NCI-H2081 treated with DMSO at 0.1 percent for 48 hours (cell line): ENCODE measurements at regions not wholly inside any gene's neighbourhood (a gene's known extent, or its start where the extent isn't known, plus 50 kb on each side); places are given as distances from the start of the nearest gene placed in this dataset.
"Not testable (repeated sequence)": the region's sequence is repeated elsewhere in the genome, so short reads cannot be mapped to it uniquely, and the experiment has no call there.

Source experiments
- DNase-seq: peaks from one replicate; lab custom pipeline; 2025; lab: John Stamatoyannopoulos, UW

GRCh38 chrX:46223499-46223898 is 321.7 kb downstream of the ZNF674 start:
- not testable (repeated sequence) for DNase-seq

- no peak for DNase-seq
These were observed 324.4 kb downstream of the ZNF674 start for GRCh38 chrX:46220822-46221221.

DNA sequence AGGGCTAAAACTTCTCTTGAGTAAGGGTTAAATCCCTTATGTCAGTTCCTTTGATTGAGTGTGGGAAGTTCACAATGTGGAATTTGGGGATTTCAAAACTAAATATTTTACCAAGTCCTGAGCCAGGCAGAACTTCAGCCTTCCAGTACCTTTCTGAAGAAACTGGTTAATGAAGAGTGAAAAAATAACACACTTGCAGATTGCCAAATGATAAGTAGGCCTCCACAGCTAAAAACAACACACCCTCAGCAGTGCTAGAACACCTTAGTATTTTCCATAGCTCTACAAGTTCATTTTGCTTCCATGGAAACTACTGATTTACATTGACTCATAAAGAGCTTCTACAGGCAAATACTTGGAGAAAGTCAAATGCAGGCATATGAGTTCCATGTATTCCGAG is 326.8 kb downstream of the ZNF674 start:
- DNase-seq = no peak

GRCh38 chrX:46216406-46216805 is 328.8 kb downstream of the ZNF674 start:
- DNase-seq = no peak

GRCh38 chrX:46211079-46211478 is 334.1 kb downstream of the ZNF674 start:
- DNase-seq = no peak

DNA sequence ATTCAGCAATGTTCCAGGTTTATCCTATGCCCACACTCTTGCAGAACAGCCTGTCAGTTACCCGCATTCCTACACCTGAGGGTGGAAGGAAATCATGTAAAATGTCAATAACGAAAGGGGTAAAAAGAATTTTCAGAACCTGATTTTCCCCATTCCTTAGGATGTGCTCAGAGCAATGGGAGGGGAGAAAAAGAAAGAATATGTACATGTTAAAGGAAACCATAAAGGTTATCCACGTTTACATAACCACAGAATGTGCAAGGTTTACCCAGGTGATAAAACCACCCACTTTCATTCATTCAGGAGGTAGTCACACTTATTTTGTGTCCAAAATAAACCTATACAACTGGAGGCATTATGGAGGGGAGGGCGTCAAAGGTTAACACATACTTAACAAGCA is 335.5 kb downstream of the ZNF674 start:
- no peak for DNase-seq

GRCh38 chrX:46209037-46209436 is 336.2 kb downstream of the ZNF674 start:
- no peak for DNase-seq

GRCh38 chrX:46208225-46208854 is 336.9 kb downstream of the ZNF674 start:
- DNase-seq = no peak

DNA sequence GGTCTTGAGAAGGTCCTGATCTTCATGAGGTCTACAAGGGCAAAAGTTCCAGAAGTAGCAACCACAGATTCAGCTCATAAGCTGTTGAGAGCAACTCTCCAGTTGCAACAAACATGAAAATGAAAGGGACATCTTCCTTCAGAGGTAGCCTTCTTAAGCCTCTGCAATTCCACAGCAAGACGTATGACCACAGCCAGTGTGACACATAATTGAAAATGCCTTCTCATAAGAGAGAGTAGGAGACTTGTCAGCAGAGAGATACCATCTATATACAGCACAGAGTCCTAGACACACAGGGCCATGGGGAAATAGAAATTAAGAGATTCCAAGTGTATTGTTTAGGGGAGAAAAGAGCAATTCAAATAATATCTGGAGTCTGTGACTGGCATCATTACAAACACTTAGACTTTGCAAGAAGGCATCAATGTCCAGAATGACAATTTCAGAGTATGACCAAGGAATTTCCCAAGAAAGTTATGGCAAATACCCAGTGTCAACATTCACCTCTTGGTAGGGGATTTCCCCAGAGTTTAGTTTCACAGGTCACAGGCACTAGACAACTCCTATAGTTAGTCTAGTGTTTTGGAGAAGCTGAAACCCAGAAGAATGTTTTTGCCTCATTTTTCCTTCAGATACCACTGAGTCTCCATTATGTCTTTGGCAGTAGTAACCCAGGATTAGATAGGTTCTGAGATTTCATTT is 340.3 kb downstream of the ZNF674 start:
- no peak for DNase-seq

GRCh38 chrX:46202733-46203514 is 342.3 kb downstream of the ZNF674 start:
- no peak for DNase-seq

DNA sequence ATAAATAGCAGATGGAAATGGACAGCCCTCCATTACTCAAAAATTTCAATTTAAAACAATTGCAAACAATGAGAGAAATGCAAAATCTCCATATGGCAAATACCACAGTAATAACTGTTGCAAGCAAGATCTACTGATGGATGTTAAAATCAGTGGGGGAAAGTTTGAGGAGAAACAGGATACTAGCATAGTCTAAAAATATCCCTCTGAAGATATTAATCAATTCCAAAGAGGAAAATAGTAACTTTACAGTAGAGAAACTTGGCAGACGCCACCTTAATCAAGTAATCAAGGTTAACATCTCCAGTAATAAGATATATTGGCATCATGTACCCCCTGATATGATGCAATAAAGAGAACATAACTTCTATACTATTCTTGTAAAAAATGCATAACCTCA is 344.8 kb downstream of the ZNF674 start:
- DNase-seq = no peak

- no peak for DNase-seq
These were observed 346.4 kb downstream of the ZNF674 start for GRCh38 chrX:46198858-46199257.

DNA sequence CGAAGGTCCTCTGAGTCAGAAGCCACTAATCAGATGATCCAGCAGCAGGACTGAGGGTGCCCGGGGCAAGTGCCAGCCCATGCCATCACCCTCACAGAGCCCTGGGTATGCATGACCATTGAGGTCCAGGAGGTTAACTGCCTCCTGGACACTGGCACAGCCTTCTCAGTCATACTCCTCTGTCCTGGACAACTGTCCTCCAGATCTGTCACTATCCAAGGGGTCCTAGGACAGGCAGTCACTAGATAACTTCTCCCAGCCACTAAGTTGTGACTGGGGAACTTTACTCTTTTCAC is 358.5 kb downstream of the ZNF674 start:
- DNase-seq = not testable (repeated sequence)

DNA sequence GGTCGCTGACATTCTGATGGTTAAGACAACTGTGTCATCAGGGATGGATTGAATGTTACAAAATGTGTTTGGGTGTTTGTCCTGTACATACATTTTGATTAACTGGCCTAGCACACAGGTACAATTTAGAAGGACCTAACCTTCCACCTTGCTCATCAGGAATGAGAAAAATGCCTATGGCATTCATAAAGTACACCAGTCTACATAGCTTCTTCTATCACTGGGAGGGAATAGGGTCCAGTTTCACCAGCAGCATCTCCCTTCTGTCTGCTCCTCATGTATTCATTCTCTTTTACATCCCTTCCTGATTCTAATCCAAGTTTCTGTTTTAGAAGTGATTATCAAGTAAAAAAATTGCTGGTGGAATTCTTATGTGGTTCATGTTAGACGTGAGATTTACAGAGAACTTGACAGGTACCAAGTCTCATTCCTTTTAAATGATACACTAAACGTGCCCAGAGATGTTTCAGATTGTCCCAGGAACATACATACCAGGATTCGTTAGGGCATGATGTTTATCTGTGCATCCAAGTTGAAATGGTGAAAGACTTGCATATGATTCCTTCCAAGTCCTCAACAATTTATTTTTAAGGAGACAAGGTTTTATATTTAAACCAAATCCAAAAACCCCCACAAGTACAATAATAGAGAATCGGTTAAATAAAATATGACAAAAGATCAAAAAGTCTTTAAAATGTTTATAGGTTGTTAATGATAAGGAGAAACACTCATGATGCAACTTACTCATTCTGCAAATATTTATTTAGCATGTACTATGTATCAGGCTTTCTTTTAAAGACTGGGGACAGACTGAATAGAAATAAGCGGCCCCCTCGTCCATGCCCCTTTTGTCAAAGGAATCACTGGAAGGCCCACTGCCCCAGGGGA is 359.1 kb downstream of the ZNF674 start:
- no peak for DNase-seq

DNA sequence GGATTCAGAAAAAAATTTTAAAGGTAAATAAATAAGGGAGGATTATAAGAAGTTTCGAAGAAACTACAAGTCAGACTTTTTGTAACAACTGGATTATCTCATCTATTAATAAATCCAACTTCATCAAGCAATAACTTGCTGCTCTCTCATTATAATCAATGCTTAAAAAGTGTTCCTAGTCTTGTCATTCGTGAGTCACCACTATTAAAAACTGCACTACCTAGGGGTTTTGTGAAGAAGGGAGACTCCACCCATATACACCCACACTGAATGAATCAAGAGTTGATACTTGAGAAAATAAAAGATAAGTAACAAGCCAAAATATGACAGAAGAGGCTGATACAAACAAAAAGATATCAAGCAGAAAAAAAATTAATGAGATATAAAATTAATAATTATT is 360.5 kb downstream of the ZNF674 start:
- DNase-seq = no peak

GRCh38 chrX:46180258-46180687 is 364.9 kb downstream of the ZNF674 start:
- no peak for DNase-seq

DNA sequence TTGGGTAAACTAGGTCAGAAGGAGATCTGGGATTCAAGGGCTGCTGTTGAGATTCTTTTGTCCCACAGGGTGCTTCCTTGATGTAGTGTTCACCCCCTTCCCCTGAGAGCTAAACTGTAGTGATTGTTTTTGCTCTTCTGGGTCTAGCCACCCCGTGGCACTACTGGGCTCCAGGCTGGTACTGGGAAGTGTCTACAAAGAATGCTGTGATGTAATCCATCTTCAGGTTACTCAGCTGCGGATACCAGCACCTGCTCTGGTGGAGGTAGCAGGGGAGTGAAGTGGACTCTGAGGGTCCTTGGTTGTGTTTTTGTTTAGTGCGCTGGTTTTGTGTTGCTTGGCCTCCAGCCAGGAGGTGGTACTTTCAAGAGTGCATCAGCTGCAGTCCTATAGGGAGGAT is 365.5 kb downstream of the ZNF674 start:
- DNase-seq = no peak

DNA sequence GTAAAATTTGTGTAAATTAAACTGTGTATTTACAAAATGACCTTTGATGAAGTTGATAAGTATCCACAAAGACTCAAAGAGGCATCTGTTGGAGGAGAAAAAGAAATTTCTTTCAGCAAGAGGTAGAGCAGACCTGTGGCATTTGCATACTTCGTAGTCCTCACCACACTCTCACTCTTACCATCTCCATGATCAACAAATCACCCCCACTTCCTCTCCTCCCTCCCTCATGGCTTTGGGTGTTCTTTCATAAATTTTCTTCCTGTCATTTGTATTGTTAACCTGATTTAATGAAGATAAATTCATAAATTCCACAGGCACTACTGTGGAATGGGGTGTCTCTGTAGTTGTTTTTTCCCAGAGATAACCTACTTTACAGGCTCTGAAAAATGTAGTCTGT is 366.5 kb downstream of the ZNF674 start:
- DNase-seq = no peak

GRCh38 chrX:46173159-46173558 is 372.1 kb downstream of the ZNF674 start:
- no peak for DNase-seq

DNA sequence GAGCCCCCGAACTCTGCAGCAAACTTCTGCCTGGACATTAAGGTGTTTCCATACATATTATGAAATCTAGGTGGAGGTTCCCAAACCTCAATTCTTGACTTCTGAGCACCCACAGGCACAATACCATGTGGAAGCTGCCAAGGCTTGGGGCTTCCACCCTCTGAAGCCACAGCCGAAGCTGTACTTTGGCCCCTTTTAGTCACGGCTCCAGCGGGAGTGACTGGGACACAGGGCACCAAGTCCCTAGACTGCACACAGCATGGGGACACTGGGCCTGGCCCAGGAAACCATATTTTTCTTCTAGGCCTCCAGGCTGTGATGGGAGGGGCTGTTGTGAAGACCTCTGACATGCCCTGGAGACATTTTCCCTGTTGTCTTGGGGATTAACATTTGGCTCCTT is 373.8 kb downstream of the ZNF674 start:
- DNase-seq = not testable (repeated sequence)

DNA sequence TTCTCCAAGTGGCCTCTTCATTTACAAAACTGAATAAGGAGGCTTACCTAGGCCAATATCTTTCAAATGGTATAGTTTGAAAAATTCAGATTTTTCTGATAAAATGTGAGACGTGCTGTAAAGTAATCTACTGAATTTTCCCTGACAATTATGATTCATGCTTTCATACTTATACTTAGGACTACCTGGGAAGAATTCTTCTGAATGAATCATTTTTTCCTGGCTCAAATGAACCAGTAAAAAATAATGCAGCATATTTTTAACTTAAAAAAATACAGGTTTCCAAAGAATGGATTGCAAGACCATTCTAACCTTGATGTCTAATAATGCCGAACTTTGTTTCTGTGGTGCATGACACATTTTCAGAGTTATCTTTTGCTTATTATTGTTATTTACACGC is 375.4 kb downstream of the ZNF674 start:
- DNase-seq = no peak

DNA sequence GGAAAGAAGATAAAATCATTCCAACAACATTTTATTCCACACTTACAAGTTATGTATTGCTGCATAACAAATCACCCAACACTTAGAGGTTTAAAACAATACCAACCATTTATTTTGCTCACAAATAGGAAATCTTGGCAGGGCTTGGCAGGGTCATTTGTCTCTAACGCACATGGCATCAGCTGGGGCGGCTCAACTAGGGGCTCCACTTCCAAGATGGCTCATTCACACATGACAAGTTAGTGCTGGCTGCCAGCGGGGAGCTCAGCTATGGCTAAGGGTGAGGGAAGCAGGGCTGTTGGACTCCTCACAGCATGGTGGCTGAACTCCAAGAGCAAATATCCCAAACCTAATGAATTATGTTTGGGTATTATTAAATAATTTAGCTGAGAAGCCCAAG is 377.0 kb downstream of the ZNF674 start:
- DNase-seq = no peak
